GM21717 (cell line): ENCODE measurements at regions not wholly inside any gene's neighbourhood (a gene's known extent, or its start where the extent isn't known, plus 50 kb on each side); places are given as distances from the start of the nearest gene placed in this dataset.

Experiments
- ATAC-seq: cut with Tn5 transposase; IDR thresholded peaks from one replicate; pipeline ENCODE4 v1.9.1; 2021; ENCODE audit warnings: mild to moderate bottlenecking, moderate library complexity; ENCODE audit not compliant: unreplicated experiment

DNA sequence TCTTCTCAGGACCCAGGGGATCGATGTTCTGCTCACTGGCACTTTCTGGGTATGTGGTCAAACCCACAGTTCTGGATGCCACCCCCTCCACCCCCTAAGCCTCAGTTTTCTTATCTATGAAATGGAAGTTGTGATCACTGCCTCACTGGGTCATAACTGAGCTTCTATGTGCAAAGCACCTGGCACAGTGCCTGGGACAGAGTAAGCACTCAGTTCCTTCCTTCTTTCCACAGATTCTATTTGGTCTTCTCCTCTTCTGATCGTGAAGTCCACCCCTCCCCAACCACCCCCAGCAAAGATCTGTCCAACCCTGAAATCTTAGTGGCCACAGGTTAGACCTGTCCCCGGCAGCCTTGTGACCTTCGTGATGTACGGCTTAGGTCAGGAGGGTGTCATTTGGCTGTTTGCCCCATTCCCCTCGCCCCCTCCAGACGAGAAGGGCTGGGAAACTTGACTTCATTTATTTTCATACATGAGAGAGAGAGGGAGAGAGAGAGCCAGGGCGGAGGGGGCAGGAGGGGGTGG lies 181.4 kb downstream of the FGF18 start:
- ATAC-seq, result no peak

DNA sequence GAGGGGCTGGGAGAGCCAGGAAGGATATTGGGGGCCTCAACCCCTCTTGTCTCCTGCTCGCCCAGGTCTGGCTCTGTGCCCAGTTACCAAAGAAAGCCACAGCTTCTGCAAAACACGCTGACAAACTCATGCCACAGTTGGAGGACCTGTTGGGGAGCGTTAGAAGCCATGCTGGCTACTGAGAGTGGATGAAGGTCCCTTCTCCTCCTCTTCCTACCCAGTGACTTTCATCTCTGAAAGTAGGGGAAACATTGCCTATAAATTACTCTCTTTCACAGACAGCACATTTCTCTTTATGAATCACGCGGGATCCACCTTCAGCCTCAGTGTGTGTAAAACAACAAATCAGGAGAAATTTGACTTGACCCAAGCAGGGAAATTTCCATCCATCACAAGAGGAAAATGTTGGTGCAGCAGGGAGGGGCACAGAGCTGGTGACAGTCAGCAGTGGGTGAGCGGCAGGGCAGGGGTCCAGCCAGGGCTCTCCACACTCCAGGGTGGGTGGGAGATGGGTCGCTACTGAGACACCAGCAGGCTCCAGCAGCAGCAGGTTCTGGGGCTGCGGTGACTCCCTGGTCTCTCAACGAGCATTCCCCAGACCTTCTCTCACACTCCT lies 181.9 kb downstream of the FGF18 start:
- no peak for ATAC-seq

DNA sequence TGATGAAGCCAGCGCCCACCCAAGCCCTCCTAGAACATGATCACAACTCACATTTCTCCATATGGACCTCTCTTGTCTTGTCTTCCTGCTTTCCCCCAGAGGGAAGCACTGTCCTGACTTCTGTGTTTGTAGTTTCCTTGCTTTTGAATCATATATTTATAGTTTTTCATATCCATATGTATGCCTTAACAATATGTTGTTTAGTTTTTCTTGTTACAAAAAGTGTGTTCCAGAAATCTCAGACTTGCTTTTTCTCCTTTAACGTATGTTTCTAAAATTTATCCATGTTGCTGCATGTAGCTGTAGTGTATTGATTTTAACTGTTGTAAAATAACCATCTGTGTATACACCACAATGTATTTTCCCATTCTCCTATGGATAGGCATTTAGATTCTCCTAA lies 182.0 kb upstream of the SMIM23 start:
- ATAC-seq, result no peak

DNA sequence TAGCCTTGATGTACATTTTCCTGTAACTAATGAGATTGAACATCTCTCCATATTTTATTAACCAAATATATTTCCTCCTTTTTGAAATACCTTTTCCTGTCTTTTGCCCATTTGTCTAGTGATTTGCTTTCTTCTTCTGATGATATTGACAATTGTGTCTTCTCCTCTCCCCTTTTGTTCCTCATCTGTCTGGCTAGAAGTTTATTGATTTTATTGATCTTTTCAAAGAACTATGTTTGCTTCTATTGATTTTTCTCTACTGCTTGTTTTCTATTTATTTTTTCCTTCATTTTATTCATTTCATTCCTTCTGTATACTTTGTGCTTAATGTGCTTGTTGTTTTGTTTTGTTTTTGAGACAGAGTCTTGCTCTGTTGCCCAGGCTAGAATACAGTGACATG lies 181.4 kb upstream of the SMIM23 start:
- no peak for ATAC-seq

DNA sequence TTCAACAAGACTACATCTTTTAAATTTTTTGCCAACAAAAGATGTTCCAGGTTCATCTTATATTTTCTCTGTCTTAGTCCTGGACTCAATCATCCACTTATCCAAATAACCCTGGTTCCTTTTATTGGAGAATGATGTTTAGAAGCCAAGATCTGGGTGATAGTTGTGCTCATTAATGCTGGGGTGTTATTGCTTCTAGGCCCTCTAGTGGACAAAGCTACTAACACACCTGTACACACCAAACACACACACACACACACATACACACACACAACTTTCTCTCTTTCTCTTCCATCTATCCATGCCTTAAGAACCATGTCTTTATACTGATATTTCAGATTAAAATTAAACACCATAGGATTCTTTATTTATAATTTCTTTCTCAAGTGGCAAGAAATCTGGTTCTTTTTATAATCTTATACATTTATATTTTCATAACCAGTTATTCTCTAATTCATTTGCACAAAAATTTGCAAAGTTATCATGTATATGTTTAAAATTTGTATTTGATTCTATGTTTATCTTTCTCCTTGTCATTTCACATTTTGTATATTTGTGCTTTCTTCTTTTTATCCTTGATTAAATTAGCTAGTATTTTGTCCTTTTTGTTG lies 179.1 kb upstream of the SMIM23 start:
- ATAC-seq, result no peak

DNA sequence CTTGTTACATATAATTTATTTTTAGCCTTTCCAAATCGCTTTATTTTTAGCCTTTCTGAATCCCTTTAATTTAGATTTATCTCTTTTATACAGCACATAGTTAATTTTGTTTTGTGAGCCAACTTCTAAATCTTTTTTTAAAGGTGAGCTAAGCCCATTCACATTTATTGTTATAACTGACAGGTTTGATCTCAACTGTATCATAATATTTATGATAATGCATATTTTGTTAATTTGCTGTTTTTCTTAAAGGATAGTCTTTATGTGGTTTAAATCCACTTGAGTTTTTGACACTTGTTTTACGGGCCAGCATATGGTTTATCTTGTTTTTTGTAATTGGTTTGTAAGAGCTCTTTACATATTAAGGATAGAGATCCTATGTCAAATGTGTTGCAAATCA lies 177.8 kb upstream of the SMIM23 start:
- no peak for ATAC-seq

DNA sequence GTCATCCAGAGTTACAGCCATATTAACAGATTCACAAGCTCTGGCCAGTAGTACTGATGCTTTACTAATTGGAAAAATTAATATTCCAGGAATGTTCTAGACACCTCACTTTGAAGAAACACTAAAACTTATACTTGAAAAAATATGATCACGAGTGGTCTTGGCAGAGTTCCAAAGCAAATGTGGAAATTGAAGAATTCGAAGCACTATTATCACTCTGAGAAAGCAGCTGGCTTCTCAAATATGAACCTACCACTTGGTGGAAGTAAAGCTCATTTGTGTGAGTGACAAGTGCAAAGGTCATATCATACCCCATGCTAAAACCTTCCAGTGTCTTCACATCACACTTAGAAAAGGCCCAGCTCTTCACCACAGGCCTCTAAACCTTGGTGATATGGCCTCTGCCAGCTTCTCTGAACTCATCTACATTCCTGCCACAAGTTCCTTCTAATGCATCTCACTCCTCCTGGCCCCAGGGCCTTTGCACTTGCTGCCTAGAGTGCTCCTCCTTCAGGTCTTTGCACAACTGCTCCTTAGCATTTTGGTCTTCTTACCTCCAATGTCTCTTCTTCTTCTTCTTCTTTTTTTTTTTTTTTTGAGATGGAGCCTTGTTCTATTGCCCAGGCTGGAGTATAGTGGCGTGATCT lies 175.7 kb upstream of the SMIM23 start:
- no peak for ATAC-seq

DNA sequence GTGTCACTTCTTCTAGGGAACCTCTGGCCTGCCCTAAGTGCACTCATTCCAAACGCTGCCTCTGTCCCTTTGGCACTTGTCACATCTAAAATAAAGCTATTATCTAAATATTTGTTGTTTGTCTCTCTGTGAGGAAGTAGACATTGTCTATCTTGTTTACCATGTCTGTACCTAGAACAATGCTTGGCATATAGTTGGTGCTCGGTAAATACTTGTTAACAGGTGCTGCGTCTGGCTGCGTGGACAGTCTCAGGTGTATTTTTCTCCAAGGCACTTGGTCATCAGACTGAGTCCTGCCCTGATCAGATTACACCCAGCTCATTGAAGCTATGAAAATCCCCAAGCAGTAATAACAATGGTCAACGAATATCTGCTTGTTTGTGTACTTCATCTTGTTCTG lies 174.9 kb upstream of the SMIM23 start:
- no peak for ATAC-seq

DNA sequence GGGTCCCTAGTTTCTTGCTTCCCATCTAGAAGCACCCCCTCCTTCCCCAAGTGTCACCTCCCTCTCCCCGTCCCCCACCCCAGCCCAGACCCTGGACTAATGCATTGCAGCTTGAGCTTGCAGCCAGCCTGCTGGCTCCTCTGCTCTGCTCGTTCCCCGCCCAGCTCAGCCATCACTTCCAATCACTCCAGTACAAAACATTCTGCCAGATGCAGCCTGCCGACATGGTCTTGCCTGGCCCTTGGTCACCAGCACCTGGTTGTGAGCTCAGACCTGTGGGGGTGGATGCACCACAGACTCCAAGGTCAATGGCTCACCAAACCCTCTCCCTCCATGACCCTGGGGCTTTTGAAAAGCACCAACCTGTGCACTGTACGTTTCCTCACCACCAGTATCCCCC lies 172.9 kb upstream of the SMIM23 start:
- ATAC-seq, result no peak

DNA sequence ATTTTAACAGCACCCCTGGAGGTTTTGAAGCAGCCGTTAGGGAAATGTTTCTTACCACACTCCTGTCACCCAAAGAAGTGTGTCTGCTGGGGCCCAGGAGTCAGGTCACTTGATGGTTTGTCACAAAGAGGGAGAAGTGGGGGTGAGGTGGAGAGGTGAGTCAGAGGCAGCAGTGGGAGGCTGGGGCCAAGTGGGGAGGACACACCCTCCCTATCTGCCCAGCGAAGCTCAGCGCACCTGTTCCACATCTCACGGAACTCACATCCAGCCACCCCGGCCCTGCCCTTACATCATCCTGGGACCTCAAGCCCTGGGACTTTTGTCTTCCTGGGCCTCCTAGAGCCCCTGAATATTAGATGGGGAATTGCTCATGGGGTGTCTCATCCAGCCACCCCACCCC lies 171.1 kb upstream of the SMIM23 start:
- no peak for ATAC-seq

DNA sequence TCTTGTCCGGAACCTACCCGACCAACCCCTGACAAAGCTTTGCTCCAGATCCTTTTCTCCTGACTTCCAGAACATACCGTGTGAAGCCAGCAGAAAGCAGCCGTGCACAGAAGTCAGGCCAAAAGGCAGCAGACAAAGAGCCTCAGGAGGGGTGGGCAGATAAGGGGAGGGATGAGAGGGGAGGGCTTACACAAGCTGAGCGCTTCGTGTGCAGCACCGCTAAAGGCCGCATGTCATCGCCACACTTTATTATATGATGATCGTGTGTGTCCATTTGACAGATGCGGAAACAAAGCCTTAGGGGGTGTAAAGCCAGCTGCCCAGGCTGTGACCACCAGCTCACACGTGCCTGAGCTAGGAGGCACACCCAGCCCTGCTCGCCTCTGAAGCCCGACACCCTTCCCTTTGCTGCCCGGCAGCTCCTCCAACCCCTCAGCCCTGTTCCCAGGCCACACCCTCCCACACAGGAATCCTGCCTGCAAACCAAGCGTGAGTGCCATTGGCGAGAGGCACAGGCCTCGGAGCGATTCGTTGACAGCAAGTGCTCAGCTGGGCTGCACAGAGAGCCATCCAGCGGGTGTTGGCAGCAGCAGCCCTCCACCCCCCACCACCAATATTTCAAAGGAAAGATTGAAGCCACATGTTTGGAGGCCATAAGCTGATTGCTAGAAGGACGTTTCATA lies 170.5 kb upstream of the SMIM23 start:
- no peak for ATAC-seq

DNA sequence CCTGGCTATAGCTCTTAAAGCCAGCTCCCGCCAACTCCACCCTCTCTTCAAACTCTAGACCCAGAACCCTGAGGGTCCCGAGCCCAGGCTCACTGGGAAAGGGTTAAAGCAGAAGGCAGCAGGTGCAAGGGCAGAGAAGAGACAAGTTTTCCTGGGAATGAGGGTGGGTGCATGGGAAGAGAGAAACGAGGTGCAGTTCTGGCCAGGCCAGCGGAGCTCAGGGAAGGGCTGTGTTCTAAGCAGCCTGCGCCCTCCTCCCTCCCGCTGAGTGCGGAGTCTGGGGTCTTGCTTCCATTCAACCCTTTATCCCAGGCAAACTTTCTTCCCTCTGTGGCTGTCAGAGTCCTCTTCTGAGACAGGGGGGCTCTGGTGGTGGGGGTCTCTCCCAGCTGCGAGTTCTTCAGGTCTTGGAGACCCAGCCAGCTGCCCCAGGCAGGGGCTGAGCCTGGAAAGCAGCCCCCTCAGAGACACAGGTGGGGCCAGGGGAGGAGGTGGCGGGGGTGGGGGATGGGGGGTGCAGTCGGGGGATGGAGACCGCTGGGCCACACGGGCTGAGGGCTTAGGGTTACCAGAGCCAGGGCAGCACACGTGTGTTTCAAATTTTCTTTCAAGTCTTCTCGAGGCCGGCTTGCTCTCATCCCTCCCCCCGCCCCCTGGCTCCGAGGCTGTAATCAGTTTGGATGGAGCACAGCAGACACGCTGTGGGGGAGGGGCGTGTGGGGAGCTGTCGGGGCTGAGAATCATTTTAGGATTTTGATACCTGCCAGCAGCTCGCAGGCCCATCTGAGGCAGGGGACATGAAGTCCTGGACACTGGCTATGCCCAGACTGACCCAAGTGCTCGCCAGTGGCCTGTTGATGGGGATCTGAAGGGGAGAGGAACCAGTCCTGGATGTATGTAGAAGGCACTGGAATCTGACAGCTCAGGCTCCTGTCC lies 169.6 kb upstream of the SMIM23 start:
- no peak for ATAC-seq

DNA sequence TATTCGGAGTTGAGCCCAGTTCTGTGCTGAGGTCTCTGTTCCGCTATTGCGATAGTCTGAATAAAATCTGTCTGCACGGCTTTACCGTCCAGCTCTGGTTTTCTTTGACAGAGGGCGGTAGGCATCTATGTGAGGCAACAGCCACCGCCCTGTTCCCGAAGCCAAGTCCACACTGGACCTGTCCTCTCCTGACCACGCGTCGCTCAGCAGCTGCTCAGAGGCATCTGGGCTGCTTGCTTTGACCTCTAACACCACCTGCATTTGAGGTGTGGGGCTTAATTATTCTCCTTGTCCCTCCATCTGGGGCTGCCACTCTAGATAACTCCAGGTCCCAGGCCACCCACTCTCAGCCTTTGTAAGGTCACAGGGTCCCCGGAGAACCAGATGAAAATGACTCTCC lies 168.4 kb upstream of the SMIM23 start:
- ATAC-seq, result no peak

DNA sequence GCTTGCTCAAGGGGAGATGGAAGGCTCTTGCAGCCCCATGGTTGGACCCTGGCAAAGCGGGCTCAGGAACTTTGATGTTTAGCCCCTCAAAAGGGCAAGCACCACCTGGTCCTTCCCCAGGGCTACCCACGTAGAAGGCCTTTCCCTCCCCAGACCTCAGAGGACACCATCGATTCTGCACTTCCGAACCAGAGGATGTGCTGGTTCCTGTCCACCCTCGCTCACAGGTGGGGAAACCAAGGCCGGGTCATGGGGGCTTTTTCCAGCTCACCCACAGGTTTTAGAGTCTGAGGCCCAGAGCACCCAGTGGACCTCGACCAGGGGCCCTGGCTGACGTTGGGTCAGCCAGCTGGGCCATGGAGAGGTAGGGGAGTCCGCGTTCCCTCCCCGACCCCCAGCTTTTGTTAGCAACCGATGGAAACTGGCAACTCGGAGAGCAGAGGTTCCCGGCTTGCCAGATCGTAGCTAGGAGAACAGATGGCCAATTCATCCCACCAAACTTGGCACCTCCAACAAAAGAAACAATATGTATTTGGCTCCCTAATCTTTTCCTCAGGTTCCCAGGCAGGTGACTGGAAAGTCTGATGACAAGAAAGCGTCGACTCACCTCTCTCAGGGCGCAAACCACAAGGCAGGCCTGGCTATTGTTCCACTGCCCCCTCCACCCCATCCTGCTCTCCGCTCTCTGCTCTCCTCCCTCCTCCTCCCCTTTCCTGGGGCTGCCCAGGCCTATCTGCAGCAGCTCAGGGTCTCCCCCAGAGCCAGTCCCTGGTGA lies 167.6 kb upstream of the SMIM23 start:
- no peak for ATAC-seq

DNA sequence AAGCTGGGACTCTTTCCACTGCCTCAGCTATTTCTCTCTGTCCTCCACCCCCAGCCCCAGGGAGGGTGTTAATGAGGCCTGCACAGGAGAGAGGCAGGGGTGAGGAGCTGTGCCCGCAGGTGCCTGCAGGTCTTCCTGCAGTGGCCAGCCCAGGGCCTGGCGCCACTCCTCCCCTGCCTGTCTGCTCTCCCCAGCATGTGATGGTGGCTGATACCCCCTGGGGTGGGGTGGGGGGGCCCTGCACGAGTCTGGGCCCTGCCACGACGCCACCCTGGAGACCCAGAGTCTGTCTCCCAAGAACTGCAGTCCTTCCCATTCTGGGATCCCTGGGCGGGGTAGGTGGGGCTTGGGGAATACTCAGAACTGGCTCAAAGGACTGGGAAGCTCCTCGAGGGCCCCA lies 166.4 kb upstream of the SMIM23 start:
- ATAC-seq, result no peak

DNA sequence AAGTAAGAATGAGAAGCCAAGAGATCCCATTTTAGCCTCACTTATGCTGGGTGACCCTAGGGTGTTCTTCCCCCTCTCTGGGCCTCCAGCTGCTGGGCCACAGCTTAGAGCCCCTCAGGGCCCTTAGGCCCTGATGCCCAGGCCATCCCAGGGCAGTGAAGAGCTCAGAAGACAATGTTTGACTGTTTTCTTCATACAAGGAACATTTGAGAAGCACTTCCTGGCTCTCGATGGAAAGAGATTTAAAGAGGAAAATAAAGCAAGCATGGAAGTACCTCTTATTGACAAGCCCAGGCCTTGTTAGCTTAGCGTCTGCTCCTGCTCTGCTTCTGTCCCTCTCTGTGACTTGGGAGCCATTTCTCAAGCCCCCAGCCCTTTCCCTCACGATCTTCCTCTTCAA lies 165.9 kb upstream of the SMIM23 start:
- ATAC-seq, result no peak

DNA sequence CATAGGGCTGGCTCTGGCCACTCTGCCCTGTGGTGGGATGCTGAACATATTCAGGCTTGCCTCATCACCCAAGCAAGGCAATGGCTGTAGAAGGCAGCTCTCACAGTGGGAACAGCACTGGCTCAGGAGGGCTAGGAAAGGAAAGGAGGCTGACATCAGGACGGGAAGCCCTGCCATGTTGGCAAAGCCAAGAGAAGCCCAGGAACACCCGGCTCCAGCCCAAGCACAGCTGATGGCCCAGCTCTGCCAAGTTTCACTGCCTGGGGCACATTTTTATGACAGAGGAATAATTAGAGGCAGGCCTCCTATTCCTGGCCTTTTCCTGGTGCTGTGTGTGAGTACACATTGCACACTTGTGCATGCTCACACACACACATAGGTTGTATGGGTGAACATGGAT lies 163.6 kb upstream of the SMIM23 start:
- no peak for ATAC-seq

DNA sequence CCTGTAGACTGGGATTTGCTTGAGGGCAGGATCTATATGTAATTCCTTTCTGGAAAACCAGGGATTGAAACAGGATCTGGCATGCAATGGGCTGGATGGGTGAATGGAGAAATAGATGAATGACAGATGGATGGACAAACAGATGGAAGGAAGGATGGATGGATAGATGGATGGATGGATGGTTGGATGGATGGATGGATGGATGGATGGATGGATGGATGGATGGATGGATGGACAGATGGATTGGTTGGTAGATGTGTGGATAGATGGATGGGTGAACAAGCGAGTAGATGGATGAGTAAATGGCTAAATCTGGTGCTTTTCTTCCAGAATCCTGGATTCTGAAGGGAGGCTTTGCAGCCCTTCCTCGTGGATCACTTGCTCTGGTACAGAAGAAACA lies 162.5 kb upstream of the SMIM23 start:
- no peak for ATAC-seq

DNA sequence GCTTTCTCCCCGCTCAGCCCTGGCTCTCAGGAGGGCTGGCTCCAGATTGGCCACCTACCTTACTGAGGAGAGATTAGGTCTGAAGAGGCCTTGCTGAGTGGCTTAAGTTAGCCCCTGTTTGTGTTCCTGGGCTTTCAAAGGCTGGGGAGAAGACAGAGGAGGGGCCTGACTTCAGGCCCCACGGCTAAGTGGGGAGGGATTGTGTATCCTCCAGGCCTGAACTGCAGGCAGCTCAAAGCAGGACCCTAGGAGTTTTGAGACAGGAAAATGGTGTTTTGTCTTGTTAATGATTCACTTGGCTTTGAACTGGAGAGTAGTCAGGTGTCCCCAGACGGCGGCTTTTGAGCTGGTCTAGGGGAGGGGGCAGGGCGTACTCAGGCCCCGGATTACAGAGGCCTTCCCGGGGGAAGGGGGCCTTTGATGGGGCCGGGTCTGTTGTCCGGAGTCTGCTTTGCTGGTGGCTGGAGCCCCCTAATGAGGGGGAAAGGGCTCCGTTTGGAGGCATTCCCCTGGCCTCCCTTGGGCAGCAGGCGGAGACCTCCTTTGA lies 162.0 kb upstream of the SMIM23 start:
- no peak for ATAC-seq

DNA sequence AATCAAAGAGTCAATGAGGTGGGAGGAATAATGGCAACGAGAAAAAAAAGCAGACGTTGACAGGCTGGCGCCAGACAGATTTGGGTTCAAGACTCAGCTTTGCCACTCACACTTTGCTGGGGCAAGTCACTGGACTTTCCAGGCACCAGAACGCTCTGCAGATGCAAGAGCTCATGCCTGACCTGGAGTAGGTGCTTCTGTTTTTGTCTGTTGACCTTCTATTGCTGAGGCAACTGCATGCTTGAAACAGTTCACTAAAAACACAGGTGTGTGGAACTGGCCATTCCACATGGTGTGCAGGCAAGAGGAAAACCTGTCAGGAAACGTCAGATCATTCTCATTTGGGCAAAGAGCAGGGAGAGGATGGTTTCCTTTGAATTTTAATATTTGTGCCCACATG lies 161.2 kb upstream of the SMIM23 start:
- ATAC-seq, result no peak
